ENCODE measurements at regions not wholly inside any gene's neighbourhood (a gene's known extent, or its start where the extent isn't known, plus 50 kb on each side); places are given as distances from the start of the nearest gene placed in this dataset.
"Not testable (repeated sequence)": the region's sequence is repeated elsewhere in the genome, so short reads cannot be mapped to it uniquely, and the experiment has no call there.

- DNase-seq (ENCODE audit: low read depth) = not testable (repeated sequence)
Measured at GRCh38 chr4:17436047-17436749, 75.7 kb downstream of the QDPR start.

- DNase-seq (ENCODE audit: low read depth) = no peak
Measured at GRCh38 chr4:17433827-17434226, 78.1 kb downstream of the QDPR start.

- no peak for DNase-seq (ENCODE audit: low read depth)
Measured at GRCh38 chr4:17427991-17428390, 83.9 kb downstream of the QDPR start.

GRCh38 chr4:17426222-17426621 is 85.7 kb downstream of the QDPR start:
- no peak for DNase-seq (ENCODE audit: low read depth)

- DNase-seq (ENCODE audit: low read depth) = no peak
Measured at GRCh38 chr4:17418010-17418409, 93.9 kb downstream of the QDPR start.

- no peak for DNase-seq (ENCODE audit: low read depth)
Measured at GRCh38 chr4:17414392-17414791, 97.5 kb downstream of the QDPR start.

- DNase-seq (ENCODE audit: low read depth) = no peak
Measured at GRCh38 chr4:17400686-17401085, 111.2 kb downstream of the QDPR start.

- no peak for DNase-seq (ENCODE audit: low read depth)
Measured at GRCh38 chr4:17398805-17399204, 113.1 kb downstream of the QDPR start.

- no peak for DNase-seq (ENCODE audit: low read depth)
Measured at GRCh38 chr4:17398035-17398434, 113.9 kb downstream of the QDPR start.

- DNase-seq (ENCODE audit: low read depth) = no peak
Measured at GRCh38 chr4:17397611-17398010, 114.3 kb downstream of the QDPR start.

GRCh38 chr4:17385403-17385802 is 126.5 kb downstream of the QDPR start:
- DNase-seq (ENCODE audit: low read depth) = no peak

- no peak for DNase-seq (ENCODE audit: low read depth)
Measured at GRCh38 chr4:17380347-17380746, 131.5 kb downstream of the QDPR start.

- DNase-seq (ENCODE audit: low read depth) = no peak
Measured at GRCh38 chr4:17376205-17376604, 135.7 kb downstream of the QDPR start.

- DNase-seq (ENCODE audit: low read depth) = no peak
Measured at GRCh38 chr4:17373666-17374065, 138.2 kb downstream of the QDPR start.

GRCh38 chr4:17370818-17371217 is 141.1 kb downstream of the QDPR start:
- no peak for DNase-seq (ENCODE audit: low read depth)

GRCh38 chr4:17368408-17368807 is 143.5 kb downstream of the QDPR start:
- DNase-seq (ENCODE audit: low read depth) = no peak

- no peak for DNase-seq (ENCODE audit: low read depth)
Measured at GRCh38 chr4:17367201-17367600, 144.7 kb downstream of the QDPR start.

GRCh38 chr4:17366496-17366895 is 145.4 kb downstream of the QDPR start:
- DNase-seq (ENCODE audit: low read depth) = no peak

GRCh38 chr4:17362430-17362829 is 149.5 kb downstream of the QDPR start:
- no peak for DNase-seq (ENCODE audit: low read depth)

GRCh38 chr4:17358241-17358640 is 153.6 kb downstream of the QDPR start:
- DNase-seq (ENCODE audit: low read depth) = no peak

GRCh38 chr4:17356926-17357325 is 155.0 kb downstream of the QDPR start:
- DNase-seq (ENCODE audit: low read depth) = no peak

- no peak for DNase-seq (ENCODE audit: low read depth)
Measured at GRCh38 chr4:17352357-17352756, 159.5 kb downstream of the QDPR start.

- no peak for DNase-seq (ENCODE audit: low read depth)
Measured at GRCh38 chr4:17347445-17347844, 164.4 kb downstream of the QDPR start.

- no peak for DNase-seq (ENCODE audit: low read depth)
Measured at GRCh38 chr4:17339376-17339775, 172.5 kb downstream of the QDPR start.
